ENCODE measurements at regions not wholly inside any gene's neighbourhood (a gene's known extent, or its start where the extent isn't known, plus 50 kb on each side); places are given as distances from the start of the nearest gene placed in this dataset.

DNA sequence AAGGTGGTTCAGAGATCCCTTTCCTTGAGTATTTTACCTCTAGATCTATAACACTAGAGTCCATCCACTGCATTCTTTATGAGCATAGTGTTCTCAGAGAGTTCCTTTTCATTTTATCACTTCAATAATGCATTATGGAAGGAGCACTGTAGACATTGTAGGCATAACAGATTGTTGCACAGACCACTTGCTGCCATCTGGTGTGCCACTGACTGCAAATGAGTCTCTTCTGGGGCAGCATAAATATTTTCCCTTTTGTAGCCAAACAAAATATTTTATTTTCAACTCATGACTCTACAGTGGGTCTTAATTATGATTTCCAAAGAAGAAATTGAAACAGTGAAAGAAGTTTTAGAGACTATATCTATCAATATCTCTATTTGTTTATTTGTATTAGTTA, 290.4 kb downstream of the OLFM3 start:
- Histone ChIP-seq H3K36me3 (ENCODE audit: control insufficient read depth in 2 of 4, insufficient read depth in 4 of 4, low read length in 3 of 4) (no peaks in the 10 kb centered on the region), H4K91ac (replicated peaks; ENCODE audit: insufficient read length, low read length) (no peak overlapping the region), H4K20me1 (replicated peaks in 1 of 2; ENCODE audit: control insufficient read depth in 1 of 2, insufficient read depth in 2 of 2, low read length in 2 of 2) (no peaks in the 10 kb centered on the region), H2AK5ac (ENCODE audit: low read depth, low read length) (no peak overlapping the region), H3K27ac (ENCODE audit: low read depth, low read length) (no peak overlapping the region), H3K4ac (replicated peaks; ENCODE audit: insufficient read length, low read depth, low read length) (no peak overlapping the region), H4K5ac (ENCODE audit: insufficient read length, low read depth, low read length) (no peak overlapping the region), H2AFZ (ENCODE audit: low read length) (no peak overlapping the region), H2BK5ac (ENCODE audit: low read depth, low read length) (no peak overlapping the region), H3K56ac (replicated peaks; ENCODE audit: insufficient read length, low read depth, low read length) (no peak overlapping the region), H3K4me1 (replicated peaks in 1 of 4; ENCODE audit: control insufficient read depth in 3 of 4, insufficient read depth in 4 of 4, low read length in 3 of 4) (peaks cover 0 to 7% (median 1%) of the 10 kb centered on the region in 4 experiments; a peak in 2 of 7 replicates), H4K8ac (ENCODE audit: extremely low read depth, insufficient read depth, low read length) (no peak overlapping the region), H3K23ac (ENCODE audit: insufficient read length) (no peak overlapping the region), H2BK120ac (replicated peaks; ENCODE audit: low read depth, low read length) (no peak overlapping the region), H2BK20ac (ENCODE audit: low read length) (no peak overlapping the region), H3K4me3 (ENCODE audit: extremely low read depth in 1 of 4, insufficient read depth in 2 of 4, low read depth in 3 of 4, low read length in 4 of 4) (no peak overlapping the region), H3K9ac (replicated peaks in 1 of 4; ENCODE audit: extremely low read depth in 1 of 4, low read depth in 3 of 4, low read length in 3 of 4) (no peak overlapping the region), H3K27me3 (replicated peaks in 1 of 4; ENCODE audit: control insufficient read depth in 3 of 4, extremely low read depth in 1 of 4, insufficient read depth in 3 of 4, low read length in 3 of 4) (no peaks in the 10 kb centered on the region), H3K23me2 (ENCODE audit: low read depth, low read length) (no peaks in the 10 kb centered on the region; the same call in 1 of the 2 replicates), H3K4me2 (ENCODE audit: insufficient read depth in 1 of 2, low read depth in 2 of 2, low read length in 2 of 2) (no peak overlapping the region), H3K79me2 (ENCODE audit: control insufficient read depth in 1 of 2, insufficient read depth in 2 of 2, low read length in 2 of 2) (no peaks in the 10 kb centered on the region), H2BK12ac (ENCODE audit: low read depth, low read length) (no peak overlapping the region), H3K18ac (ENCODE audit: extremely low read depth, low read length) (no peak overlapping the region), H3K79me1 (ENCODE audit: low read depth, low read length) (no peaks in the 10 kb centered on the region), H2BK15ac (ENCODE audit: low read length) (no peak overlapping the region), H3K14ac (ENCODE audit: insufficient read length) (no peak overlapping the region), H3K9me3 (ENCODE audit: insufficient read depth in 2 of 2, low read depth in 1 of 2, low read length in 1 of 2) (no peaks in the 10 kb centered on the region)
- POLR2A ChIA-PET (ENCODE audit: partially characterized antibody), result no interaction called here
- CTCF ChIA-PET (ENCODE audit: partially characterized antibody), result no interaction called here
- TF ChIP-seq, protein P1, sequence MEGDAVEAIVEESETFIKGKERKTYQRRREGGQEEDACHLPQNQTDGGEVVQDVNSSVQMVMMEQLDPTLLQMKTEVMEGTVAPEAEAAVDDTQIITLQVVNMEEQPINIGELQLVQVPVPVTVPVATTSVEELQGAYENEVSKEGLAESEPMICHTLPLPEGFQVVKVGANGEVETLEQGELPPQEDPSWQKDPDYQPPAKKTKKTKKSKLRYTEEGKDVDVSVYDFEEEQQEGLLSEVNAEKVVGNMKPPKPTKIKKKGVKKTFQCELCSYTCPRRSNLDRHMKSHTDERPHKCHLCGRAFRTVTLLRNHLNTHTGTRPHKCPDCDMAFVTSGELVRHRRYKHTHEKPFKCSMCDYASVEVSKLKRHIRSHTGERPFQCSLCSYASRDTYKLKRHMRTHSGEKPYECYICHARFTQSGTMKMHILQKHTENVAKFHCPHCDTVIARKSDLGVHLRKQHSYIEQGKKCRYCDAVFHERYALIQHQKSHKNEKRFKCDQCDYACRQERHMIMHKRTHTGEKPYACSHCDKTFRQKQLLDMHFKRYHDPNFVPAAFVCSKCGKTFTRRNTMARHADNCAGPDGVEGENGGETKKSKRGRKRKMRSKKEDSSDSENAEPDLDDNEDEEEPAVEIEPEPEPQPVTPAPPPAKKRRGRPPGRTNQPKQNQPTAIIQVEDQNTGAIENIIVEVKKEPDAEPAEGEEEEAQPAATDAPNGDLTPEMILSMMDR (IDR thresholded peaks at IDR 0.05; ENCODE audit: control extremely low read depth in 1 of 3, insufficient read depth in 1 of 3, low read depth in 1 of 3, low read length in 3 of 3), result no peak
- no peak for TF ChIP-seq SP4 (IDR thresholded peaks at IDR 0.05; ENCODE audit: low read length)
- TF ChIP-seq SIN3A (conservative IDR thresholded peaks at IDR 0.05 in 1 of 2, IDR thresholded peaks at IDR 0.05 in 1 of 2; ENCODE audit: low read depth in 1 of 2, low read length in 2 of 2), result no peak
- TF ChIP-seq TCF12 (IDR thresholded peaks at IDR 0.05; ENCODE audit: low read depth, low read length), result no peak
- no peak for TF ChIP-seq RAD21 (IDR thresholded peaks at IDR 0.05 in 1 of 2, conservative IDR thresholded peaks at IDR 0.05 in 1 of 2; ENCODE audit: low read depth in 2 of 2, low read length in 2 of 2)
- no peak for TF ChIP-seq TEAD4 (IDR thresholded peaks at IDR 0.05; ENCODE audit: low read depth, low read length)
- TF ChIP-seq CHD2 (IDR thresholded peaks at IDR 0.05; ENCODE audit: low read length), result no peak
- TF ChIP-seq POU5F1 (IDR thresholded peaks at IDR 0.05; ENCODE audit: low read depth, low read length), result no peak
- TF ChIP-seq, protein P2, sequence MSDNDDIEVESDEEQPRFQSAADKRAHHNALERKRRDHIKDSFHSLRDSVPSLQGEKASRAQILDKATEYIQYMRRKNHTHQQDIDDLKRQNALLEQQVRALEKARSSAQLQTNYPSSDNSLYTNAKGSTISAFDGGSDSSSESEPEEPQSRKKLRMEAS (IDR thresholded peaks at IDR 0.05), result no peak
- no peak for FAIRE-seq
- DNase-seq (ENCODE audit: low read depth in 1 of 2, low spot score in 2 of 2), result no peak
